Lung (tissue), 11 donors: ENCODE measurements at regions not wholly inside any gene's neighbourhood (a gene's known extent, or its start where the extent isn't known, plus 50 kb on each side); places are given as distances from the start of the nearest gene placed in this dataset.

Experiments
- ATAC-seq: fragments of 200-7000 bp; cut with Tn5 transposase; one replicate; pipeline ENCODE4 v1.9.1; 2020; ENCODE audit warnings: moderate number of reproducible peaks; ENCODE audit not compliant: insufficient read depth, low FRiP score
- DNase-seq, 3 donors: peaks; one replicate each; pipeline ENCODE4 v3.0.0-alpha.2; 2013 to 2017
- H3K27ac ChIP-seq, 2 donors: one replicate each; pipeline ENCODE4 v1.5.1; 2013; ENCODE audit warnings: mild to moderate bottlenecking in 2 of 2, moderate library complexity in 2 of 2, control low read depth in 1 of 2, inconsistent platforms in 1 of 2, low read depth in 1 of 2, low read length in 1 of 2
- H3K27me3 ChIP-seq, 3 donors: one replicate each; pipeline ENCODE4 v1.5.1; 2013; ENCODE audit warnings: low read length in 2 of 3; ENCODE audit not compliant: control insufficient read depth in 3 of 3, insufficient read depth in 3 of 3
- H3K36me3 ChIP-seq, 4 donors: one replicate each; pipeline ENCODE4 v1.5.1; 2013; ENCODE audit warnings: low read length in 4 of 4, mild to moderate bottlenecking in 1 of 4, moderate library complexity in 1 of 4; ENCODE audit not compliant: control insufficient read depth in 4 of 4, insufficient read depth in 4 of 4
- H3K4me1 ChIP-seq, 5 donors: one replicate each; pipeline ENCODE4 v1.5.1; 2013; ENCODE audit warnings: low read length in 5 of 5, mild to moderate bottlenecking in 2 of 5, moderate library complexity in 1 of 5; ENCODE audit not compliant: control insufficient read depth in 5 of 5, insufficient read depth in 5 of 5
- H3K4me3 ChIP-seq: one replicate; pipeline ENCODE4 v1.5.1; 2013; ENCODE audit warnings: mild to moderate bottlenecking, control low read depth, moderate library complexity
- H3K9ac ChIP-seq, 2 donors: one replicate each; pipeline ENCODE4 v1.5.1; 2013; ENCODE audit warnings: low read length in 2 of 2, control low read depth in 1 of 2; ENCODE audit not compliant: insufficient read depth in 1 of 2
- H3K9me3 ChIP-seq, 4 donors: one replicate each; pipeline ENCODE4 v1.5.1; 2013; ENCODE audit warnings: low read length in 3 of 4, mild to moderate bottlenecking in 1 of 4, moderate library complexity in 1 of 4; ENCODE audit not compliant: control insufficient read depth in 4 of 4, insufficient read depth in 3 of 4
- WGBS, 2 donors: extraction: QIAGEN DNeasy Blood & Tissue Kit; methylation state at CpG; one replicate each; pipeline ENCODE4 v1.1.7; 2013; 5-methylcytosine and 5-hydroxymethylcytosine counted together
- TF ChIP-seq, protein P1 (sequence below): IDR thresholded peaks from 2 replicates; pipeline ENCODE4 v1.5.1; 2012; ENCODE audit warnings: mild to moderate bottlenecking; ENCODE audit errors: control extremely low read depth, extremely low read depth
- donor health status: control.
- donor health status: control.
- donor health status: Bipolar disorder and iron deficiency.
- donor health status: healthy.
- donor health status: DM: yes; HTN: yes; CAD: no.

DNA sequence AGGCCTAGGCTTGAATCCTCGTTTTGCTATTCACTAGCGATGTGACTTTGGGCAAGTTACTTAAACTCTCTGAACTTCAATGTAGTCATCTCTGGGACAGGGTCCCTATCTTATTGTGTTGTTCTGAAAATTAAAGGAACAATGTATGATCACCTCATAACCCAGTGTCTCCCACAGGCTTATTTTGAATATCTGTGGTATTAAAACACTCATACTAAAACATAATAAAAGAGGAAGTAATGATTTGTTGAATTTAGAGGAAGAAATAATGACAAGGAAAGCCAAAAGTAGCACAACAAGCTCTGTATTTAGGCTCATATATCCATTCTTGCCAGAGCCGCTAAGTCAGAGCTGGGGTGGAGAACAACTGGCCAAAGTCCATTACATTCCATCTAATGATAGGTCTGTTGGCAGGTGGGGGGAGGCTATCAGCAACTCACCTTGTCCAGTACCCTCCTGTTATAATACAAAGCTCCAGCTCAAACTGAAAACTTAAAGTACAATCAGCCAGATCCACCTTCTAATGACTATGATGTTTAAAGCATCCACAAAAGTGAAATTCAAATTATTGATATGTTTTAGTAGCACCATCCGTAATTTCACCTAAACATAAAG is 64.5 kb upstream of the LSM6 start:
- TF ChIP-seq, protein P1, sequence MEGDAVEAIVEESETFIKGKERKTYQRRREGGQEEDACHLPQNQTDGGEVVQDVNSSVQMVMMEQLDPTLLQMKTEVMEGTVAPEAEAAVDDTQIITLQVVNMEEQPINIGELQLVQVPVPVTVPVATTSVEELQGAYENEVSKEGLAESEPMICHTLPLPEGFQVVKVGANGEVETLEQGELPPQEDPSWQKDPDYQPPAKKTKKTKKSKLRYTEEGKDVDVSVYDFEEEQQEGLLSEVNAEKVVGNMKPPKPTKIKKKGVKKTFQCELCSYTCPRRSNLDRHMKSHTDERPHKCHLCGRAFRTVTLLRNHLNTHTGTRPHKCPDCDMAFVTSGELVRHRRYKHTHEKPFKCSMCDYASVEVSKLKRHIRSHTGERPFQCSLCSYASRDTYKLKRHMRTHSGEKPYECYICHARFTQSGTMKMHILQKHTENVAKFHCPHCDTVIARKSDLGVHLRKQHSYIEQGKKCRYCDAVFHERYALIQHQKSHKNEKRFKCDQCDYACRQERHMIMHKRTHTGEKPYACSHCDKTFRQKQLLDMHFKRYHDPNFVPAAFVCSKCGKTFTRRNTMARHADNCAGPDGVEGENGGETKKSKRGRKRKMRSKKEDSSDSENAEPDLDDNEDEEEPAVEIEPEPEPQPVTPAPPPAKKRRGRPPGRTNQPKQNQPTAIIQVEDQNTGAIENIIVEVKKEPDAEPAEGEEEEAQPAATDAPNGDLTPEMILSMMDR: no peak
- Histone ChIP-seq H3K27ac (no peak overlapping the region), H3K4me1 (no peaks in the 10 kb centered on the region), H3K36me3 (no peaks in the 10 kb centered on the region), H3K9ac (no peak overlapping the region), H3K27me3 (no peaks in the 10 kb centered on the region), H3K9me3 (peaks cover 0 to 2% (median 0%) of the 10 kb centered on the region in 4 donors), H3K4me3 (no peak overlapping the region)
- DNase-seq (no peak), ATAC-seq (no peak)
- 84 to 85% methylated on average over 4 of the region's 4 CpGs for WGBS, 2 donors

DNA sequence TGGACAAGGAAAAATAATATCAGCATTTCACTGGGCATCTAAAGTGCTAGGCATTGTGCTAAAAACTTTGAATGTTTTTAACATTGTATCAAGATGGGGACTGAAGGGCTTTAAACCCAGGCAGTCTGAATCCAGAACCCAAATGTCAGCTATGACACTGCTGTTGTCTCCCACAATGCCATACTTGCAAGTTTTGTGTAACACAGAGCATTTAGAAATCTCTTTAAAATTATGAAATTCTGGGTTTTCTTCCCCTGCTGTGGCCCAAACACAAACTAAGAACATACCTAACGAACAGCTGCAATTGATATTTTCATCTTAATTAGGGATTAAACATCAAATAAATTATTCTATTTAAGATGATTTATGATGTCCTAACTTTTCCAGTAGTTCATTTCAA is 66.8 kb upstream of the LSM6 start:
- Histone ChIP-seq H3K36me3 (no peaks in the 10 kb centered on the region), H3K27me3 (no peaks in the 10 kb centered on the region), H3K27ac (no peak overlapping the region), H3K9ac (no peak overlapping the region), H3K9me3 (no peaks in the 10 kb centered on the region), H3K4me1 (no peaks in the 10 kb centered on the region), H3K4me3 (no peak overlapping the region)
- WGBS, 2 donors: 29 to 51% methylated on average over 1 of the region's 1 CpG
- TF ChIP-seq, protein P1: no peak
- no peak for DNase-seq
- ATAC-seq: no peak

DNA sequence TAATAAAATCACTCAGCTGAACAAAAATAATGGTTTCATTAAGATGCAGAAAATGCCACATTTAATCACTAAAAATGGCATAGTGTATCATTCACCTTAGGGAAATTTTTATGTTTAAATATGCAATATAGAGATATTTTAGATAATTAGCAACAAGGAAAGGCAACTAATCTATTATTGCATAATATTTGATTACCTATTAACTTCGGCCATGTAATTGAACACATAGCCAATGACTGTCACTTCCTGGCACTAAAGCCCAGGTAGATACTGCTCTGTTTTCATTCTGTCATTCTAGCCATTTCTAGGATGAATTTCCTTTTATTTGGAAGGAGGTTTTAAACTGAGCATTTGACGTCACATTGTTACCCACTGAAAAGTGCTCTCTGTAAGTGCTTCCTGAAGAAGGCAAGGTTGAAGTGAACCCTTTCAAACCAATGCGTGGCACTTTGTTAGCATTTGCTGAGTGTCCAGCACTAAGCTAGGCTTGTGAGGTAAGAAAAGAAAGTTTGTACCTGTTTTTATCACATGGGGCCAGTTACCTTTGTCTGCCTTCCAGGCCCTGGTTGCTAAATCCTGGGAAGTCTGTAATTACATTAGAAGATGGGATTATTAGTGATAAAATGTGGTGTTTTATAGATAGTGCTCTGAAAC is 67.8 kb upstream of the LSM6 start:
- TF ChIP-seq, protein P1: no peak
- Histone ChIP-seq H3K4me3 (no peak overlapping the region), H3K27ac (no peak overlapping the region), H3K9me3 (no peaks in the 10 kb centered on the region), H3K4me1 (no peaks in the 10 kb centered on the region), H3K27me3 (no peaks in the 10 kb centered on the region), H3K9ac (no peak overlapping the region), H3K36me3 (no peaks in the 10 kb centered on the region)
- DNase-seq: no peak
- no peak for ATAC-seq
- 86 to 94% methylated on average over 3 of the region's 3 CpGs for WGBS, 2 donors
